NB4 (cell line): ENCODE measurements at regions not wholly inside any gene's neighbourhood (a gene's known extent, or its start where the extent isn't known, plus 50 kb on each side); places are given as distances from the start of the nearest gene placed in this dataset.

ENCODE experiments used
- DNase-seq: peaks from one replicate; pipeline ENCODE4 v3.0.0; 2010; ENCODE audit warnings: low read depth
- H3K4me3 ChIP-seq: one replicate; pipeline ENCODE4 v1.5.1; 2011; ENCODE audit warnings: mild to moderate bottlenecking, low read depth, low read length, moderate library complexity
- CTCF ChIP-seq: IDR thresholded peaks from one replicate; pipeline ENCODE4 v1.5.1; 2012; ENCODE audit warnings: low read depth, low read length
- MAX ChIP-seq: IDR thresholded peaks from 2 replicates; pipeline ENCODE4 v1.6.1; 2011; ENCODE audit warnings: low read depth, low read length
- MYC ChIP-seq: IDR thresholded peaks from 2 replicates; pipeline ENCODE4 v1.6.1; 2011; ENCODE audit warnings: low read depth, low read length
- POLR2A ChIP-seq: IDR thresholded peaks from 2 replicates; pipeline ENCODE4 v1.6.1; 2011; ENCODE audit warnings: mild to moderate bottlenecking; ENCODE audit not compliant: insufficient read length; ENCODE audit errors: extremely low read depth

GRCh38 chr4:184887947-184888346 lies 62.2 kb upstream of the ACSL1 start:
- no peak overlapping the region for H3K4me3 ChIP-seq
- TF ChIP-seq POLR2A, result no peak
- no peak for TF ChIP-seq CTCF
- TF ChIP-seq MYC, result no peak
- TF ChIP-seq MAX, result no peak
- DNase-seq, result no peak

GRCh38 chr4:184889666-184890335 lies 64.0 kb upstream of the ACSL1 start:
- H3K4me3 ChIP-seq, result no peak overlapping the region
- peak; percentile 73 for DNase-seq
- TF ChIP-seq CTCF (no peak), MYC (no peak), MAX (no peak), POLR2A (no peak)

DNA sequence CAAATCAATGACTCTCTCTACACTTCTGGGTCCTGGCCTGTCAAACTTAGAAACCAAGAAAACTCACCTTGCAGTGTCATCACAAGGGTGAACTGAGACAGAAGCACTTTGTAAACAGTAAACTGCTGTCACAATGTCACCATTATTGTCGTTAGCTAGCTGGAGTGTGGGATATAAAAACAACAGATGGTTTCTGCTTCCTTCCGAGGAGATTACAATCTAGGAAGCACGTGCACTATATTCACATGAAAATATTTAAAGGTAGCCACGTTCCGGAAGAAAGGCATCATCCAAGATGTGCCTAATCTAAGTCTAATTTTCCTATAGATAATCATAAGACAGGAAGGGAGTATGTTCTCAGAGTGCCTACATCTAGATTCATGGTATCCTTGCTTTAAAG lies 64.7 kb upstream of the ACSL1 start:
- no peak for TF ChIP-seq MAX
- TF ChIP-seq CTCF, result no peak
- TF ChIP-seq MYC, result no peak
- no peak for TF ChIP-seq POLR2A
- no peak for DNase-seq
- H3K4me3 ChIP-seq, result no peak overlapping the region

DNA sequence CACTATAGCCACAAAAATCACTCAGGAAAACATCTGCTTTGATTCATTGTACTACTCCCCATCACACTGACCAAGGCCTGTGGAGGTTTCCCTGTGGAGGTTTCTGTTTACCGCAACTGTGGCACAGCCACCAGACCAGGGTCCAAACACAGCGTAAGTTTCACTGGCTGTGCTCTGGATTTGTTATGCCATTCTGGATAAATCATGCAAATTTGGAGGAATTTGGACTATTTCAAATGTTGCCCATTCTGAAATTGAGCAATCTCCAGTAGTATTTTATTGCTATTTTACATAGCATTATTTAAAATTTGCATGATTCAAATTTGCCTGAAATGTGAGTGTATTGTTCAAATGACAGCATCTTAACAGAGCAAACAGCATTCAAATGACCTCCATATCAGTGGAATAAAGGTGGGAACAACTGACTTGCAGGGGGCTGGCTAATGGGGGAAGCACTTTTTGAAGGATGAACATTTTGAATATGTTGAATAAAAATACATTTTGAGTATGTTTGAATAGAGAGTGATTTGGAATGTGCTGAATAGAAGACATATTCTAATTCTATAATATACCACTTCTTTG lies 66.1 kb upstream of the ACSL1 start:
- TF ChIP-seq POLR2A (no peak), MAX (no peak)
- no peak for DNase-seq
- H3K4me3 ChIP-seq, result no peak overlapping the region

DNA sequence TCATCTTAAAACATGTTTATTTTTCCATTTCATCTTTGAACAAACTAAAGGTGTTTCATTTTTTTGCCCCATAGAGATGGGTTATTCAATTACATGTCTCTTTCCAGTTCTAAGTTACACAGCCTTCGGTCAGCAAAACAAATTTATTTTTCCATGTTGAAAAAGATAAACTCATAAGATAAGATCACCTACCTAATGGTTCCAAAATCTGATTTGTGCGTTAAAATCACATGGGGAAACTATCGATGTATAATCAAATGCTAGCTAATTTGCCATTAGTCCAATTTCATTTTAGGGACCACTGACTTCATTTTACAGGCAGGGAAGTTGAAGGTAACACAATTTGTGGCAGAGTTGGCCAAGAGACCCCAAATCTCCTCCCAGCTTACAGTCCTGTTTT lies 67.2 kb upstream of the ACSL1 start:
- TF ChIP-seq MAX (no peak), MYC (no peak), POLR2A (no peak)
- DNase-seq, result no peak
- H3K4me3 ChIP-seq, result no peak overlapping the region

DNA sequence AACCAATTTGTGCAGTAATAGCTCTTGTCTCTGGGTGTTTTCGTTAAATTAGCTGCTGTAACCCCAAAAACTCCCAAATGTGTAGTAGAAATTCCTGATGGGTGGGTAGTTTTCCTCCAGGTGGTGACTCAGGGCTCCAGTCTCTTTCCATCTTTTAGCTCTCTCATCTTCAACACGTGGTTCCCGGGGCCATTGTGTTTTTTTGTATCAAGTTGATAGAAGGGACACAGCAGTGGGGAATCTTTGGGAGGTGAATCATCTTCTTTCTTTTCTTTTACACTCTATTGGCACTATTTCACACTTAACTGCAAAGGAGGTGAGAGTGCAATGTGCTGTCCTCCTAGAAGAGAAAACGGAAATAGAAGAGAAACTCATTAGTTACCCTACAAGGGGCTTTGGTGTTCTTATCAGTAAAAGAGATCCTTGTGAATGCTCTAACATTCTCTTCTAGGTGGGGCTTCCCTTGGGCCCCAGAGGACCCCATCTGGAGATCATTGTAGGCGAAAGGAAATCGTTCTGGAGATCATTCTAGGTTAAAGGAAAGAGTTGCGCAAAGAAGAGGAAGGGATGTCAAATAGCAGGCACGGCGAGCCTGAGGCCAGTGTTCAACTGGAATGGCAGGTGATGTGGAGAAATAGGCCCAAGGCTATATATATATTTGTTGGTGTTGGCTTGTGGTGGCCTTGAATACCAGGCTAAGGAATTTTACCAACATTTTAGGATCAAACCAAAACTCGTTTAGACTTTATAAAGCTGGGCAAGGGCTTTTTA lies 68.2 kb upstream of the ACSL1 start:
- TF ChIP-seq MAX (no peak), POLR2A (no peak), MYC (no peak), CTCF (no peak)
- DNase-seq, result no peak

More for the DNA sequence above, 68.2 kb upstream of the ACSL1 start:
- no peak overlapping the region for H3K4me3 ChIP-seq
